Neural progenitor cell (in vitro differentiated cells): ENCODE measurements at regions not wholly inside any gene's neighbourhood (a gene's known extent, or its start where the extent isn't known, plus 50 kb on each side); places are given as distances from the start of the nearest gene placed in this dataset.
"Not testable (repeated sequence)": the region's sequence is repeated elsewhere in the genome, so short reads cannot be mapped to it uniquely, and the experiment has no call there.

ENCODE experiments used
- DNase-seq: peaks from one replicate; pipeline ENCODE4 v3.0.0-alpha.2; 2016; ENCODE audit warnings: low spot score
- H2AFZ ChIP-seq: fragments of 200-600 bp; sonication (generic); replicated peaks from 2 replicates; pipeline ENCODE4 v1.6.1; 2016; ENCODE audit warnings: antibody characterized with exemption
- H3F3A ChIP-seq: fragments of 200-600 bp; sonication (generic); 2 replicates; pipeline ENCODE4 v1.6.1; 2016; ENCODE audit warnings: antibody characterized with exemption, low read depth
- H3K27ac ChIP-seq: fragments of 200-600 bp; sonication (generic); 2 replicates; pipeline ENCODE4 v1.5.1; 2016; ENCODE audit warnings: mild to moderate bottlenecking
- H3K27me3 ChIP-seq: fragments of 200-600 bp; sonication (generic); 2 replicates; pipeline ENCODE4 v1.6.1; 2016; ENCODE audit warnings: mild to moderate bottlenecking, moderate library complexity
- H3K36me3 ChIP-seq: fragments of 200-600 bp; sonication (generic); 2 replicates; pipeline ENCODE4 v1.5.1; 2016
- H3K4me1 ChIP-seq: fragments of 200-600 bp; sonication (generic); 2 replicates; pipeline ENCODE4 v1.6.1; 2016; ENCODE audit warnings: mixed run types
- H3K4me2 ChIP-seq: fragments of 200-600 bp; sonication (generic); 2 replicates; pipeline ENCODE4 v1.6.1; 2016
- H3K4me3 ChIP-seq: fragments of 200-600 bp; sonication (generic); 2 replicates; pipeline ENCODE4 v1.5.1; 2016
- H3K79me2 ChIP-seq: fragments of 200-600 bp; sonication (generic); 2 replicates; pipeline ENCODE4 v1.6.1; 2016; ENCODE audit warnings: low read depth
- H3K9ac ChIP-seq: fragments of 200-600 bp; sonication (generic); 2 replicates; pipeline ENCODE4 v1.6.1; 2016
- H3K9me3 ChIP-seq: fragments of 200-600 bp; sonication (generic); 2 replicates; pipeline ENCODE4 v1.5.1; 2016; ENCODE audit warnings: low read depth
- H4K20me1 ChIP-seq: fragments of 200-600 bp; sonication (generic); 2 replicates; pipeline ENCODE4 v1.6.1; 2016; ENCODE audit warnings: low read depth
- H3K27ac Mint-ChIP-seq: 3 replicates; pipeline ENCODE4 v1.8.0; 2021; ENCODE audit warnings: mixed read lengths
- H3K27me3 Mint-ChIP-seq: 2 replicates; pipeline ENCODE4 v1.8.0; 2022; ENCODE audit warnings: low read depth, mild to moderate bottlenecking, inconsistent platforms, moderate library complexity, mixed read lengths; ENCODE audit not compliant: insufficient read depth
- H3K36me3 Mint-ChIP-seq: 3 replicates; pipeline ENCODE4 v1.8.0; 2021; ENCODE audit warnings: mixed read lengths
- H3K4me1 Mint-ChIP-seq: 3 replicates; pipeline ENCODE4 v1.8.0; 2021; ENCODE audit warnings: mixed read lengths
- H3K4me3 Mint-ChIP-seq: 3 replicates; pipeline ENCODE4 v1.8.0; 2021; ENCODE audit warnings: mild to moderate bottlenecking, moderate library complexity, mixed read lengths
- H3K9me3 Mint-ChIP-seq: 3 replicates; pipeline ENCODE4 v1.8.0; 2020; ENCODE audit warnings: mixed read lengths
- EZH2 ChIP-seq: fragments of 200-600 bp; sonication (generic); IDR thresholded peaks from 2 replicates; pipeline ENCODE4 v1.6.1; 2017; ENCODE audit warnings: antibody characterized with exemption, mild to moderate bottlenecking, moderate library complexity
- EZH2phosphoT487 ChIP-seq: fragments of 200-600 bp; sonication (generic); IDR thresholded peaks from 2 replicates; pipeline ENCODE4 v1.6.1; 2017; ENCODE audit warnings: antibody characterized with exemption
- TF ChIP-seq, protein P1 (sequence below): fragments of 200-600 bp; sonication (generic); IDR thresholded peaks from 2 replicates; pipeline ENCODE4 v1.5.1; 2017; ENCODE audit warnings: antibody characterized with exemption, mild to moderate bottlenecking

DNA sequence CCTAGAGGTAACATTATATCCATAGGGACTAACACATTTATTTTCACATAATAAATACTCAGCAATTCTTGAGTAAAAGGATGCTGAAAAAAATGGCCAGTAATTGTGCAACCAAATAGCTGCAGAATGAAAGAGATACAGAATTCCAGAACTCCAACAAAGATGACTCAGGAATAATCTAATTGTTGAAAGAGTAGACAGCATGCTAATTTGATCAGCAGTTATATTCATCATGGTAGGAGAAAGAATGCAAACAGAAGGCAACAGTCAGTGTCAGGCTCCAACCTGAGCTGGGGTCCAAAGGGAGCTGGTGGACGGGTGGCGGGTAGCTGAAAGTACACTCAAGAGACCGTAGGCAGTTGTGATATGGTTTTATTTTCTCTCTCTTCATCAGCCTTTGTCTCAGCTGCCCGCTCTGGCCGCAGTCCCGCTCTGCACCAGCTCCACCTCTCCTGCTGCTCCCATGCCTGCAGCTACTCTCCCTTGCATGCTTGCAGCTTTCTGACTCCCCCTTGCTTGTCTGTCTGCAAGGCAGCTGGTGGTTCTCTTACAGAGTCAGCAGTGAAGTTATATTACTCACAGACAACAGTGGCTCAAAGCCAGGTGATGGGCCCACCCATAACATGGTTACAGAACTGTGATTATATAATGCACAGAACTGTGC lies 1150.1 kb downstream of the STIM2 start:
- no peak for DNase-seq
- Histone ChIP-seq H4K20me1 (no peaks in the 10 kb centered on the region), H3K4me1 (no peaks in the 10 kb centered on the region), H3K4me2 (no peak overlapping the region), H3K36me3 (no peaks in the 10 kb centered on the region), H3F3A (no peaks in the 10 kb centered on the region), H3K27me3 (no peaks in the 10 kb centered on the region), H3K27ac (no peak overlapping the region), H2AFZ (peak overlapping the region; percentile 39), H3K9ac (no peak overlapping the region), H3K4me3 (no peak overlapping the region), H3K9me3 (no peaks in the 10 kb centered on the region), H3K79me2 (no peaks in the 10 kb centered on the region)
- no peak overlapping the region for H3K27ac Mint-ChIP-seq
- peaks cover 3% of the 10 kb centered on the region for H3K4me1 Mint-ChIP-seq
- H3K4me3 Mint-ChIP-seq = no peak overlapping the region
- peaks cover 19% of the 10 kb centered on the region for H3K9me3 Mint-ChIP-seq
- no peaks in the 10 kb centered on the region for H3K36me3 Mint-ChIP-seq
- peaks cover 8% of the 10 kb centered on the region for H3K27me3 Mint-ChIP-seq
- TF ChIP-seq EZH2 = no peak
- TF ChIP-seq, protein P1, sequence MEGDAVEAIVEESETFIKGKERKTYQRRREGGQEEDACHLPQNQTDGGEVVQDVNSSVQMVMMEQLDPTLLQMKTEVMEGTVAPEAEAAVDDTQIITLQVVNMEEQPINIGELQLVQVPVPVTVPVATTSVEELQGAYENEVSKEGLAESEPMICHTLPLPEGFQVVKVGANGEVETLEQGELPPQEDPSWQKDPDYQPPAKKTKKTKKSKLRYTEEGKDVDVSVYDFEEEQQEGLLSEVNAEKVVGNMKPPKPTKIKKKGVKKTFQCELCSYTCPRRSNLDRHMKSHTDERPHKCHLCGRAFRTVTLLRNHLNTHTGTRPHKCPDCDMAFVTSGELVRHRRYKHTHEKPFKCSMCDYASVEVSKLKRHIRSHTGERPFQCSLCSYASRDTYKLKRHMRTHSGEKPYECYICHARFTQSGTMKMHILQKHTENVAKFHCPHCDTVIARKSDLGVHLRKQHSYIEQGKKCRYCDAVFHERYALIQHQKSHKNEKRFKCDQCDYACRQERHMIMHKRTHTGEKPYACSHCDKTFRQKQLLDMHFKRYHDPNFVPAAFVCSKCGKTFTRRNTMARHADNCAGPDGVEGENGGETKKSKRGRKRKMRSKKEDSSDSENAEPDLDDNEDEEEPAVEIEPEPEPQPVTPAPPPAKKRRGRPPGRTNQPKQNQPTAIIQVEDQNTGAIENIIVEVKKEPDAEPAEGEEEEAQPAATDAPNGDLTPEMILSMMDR = no peak
- TF ChIP-seq EZH2phosphoT487 = no peak

DNA sequence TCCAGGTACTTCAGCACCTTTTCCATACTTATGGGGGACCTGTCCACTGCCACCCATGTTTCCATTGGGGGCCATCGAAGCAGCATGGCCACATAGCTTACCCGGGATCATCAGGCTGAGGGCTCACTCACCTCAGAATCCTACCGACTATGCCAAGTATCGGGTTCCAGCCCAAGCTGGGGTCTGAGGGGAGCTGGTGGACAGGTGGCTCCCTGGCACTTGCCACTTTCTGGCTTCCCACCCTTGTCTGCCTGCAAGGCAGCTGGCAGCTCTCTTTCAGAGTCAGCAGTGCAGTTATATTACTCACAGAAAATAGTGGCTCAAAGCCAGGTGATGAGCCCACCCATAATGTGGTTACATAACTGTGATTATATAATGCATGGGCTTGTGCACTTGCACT lies 1153.8 kb downstream of the STIM2 start:
- Histone ChIP-seq H2AFZ (no peak overlapping the region), H3K36me3 (no peaks in the 10 kb centered on the region), H3K4me3 (no peak overlapping the region), H3F3A (peaks cover 3% of the 10 kb centered on the region), H3K27ac (no peak overlapping the region), H4K20me1 (no peaks in the 10 kb centered on the region), H3K4me1 (peaks cover 8% of the 10 kb centered on the region), H3K4me2 (no peak overlapping the region), H3K9me3 (no peaks in the 10 kb centered on the region), H3K9ac (no peak overlapping the region), H3K79me2 (no peaks in the 10 kb centered on the region), H3K27me3 (no peaks in the 10 kb centered on the region)
- H3K36me3 Mint-ChIP-seq = no peaks in the 10 kb centered on the region
- H3K27ac Mint-ChIP-seq = no peak overlapping the region
- H3K4me1 Mint-ChIP-seq = peaks cover 7% of the 10 kb centered on the region
- H3K9me3 Mint-ChIP-seq = peaks cover 19% of the 10 kb centered on the region
- TF ChIP-seq EZH2 (no peak), EZH2phosphoT487 (no peak)
- TF ChIP-seq, protein P1 = no peak
- H3K4me3 Mint-ChIP-seq = no peak overlapping the region
- peaks cover 8% of the 10 kb centered on the region for H3K27me3 Mint-ChIP-seq
- DNase-seq = no peak

DNA sequence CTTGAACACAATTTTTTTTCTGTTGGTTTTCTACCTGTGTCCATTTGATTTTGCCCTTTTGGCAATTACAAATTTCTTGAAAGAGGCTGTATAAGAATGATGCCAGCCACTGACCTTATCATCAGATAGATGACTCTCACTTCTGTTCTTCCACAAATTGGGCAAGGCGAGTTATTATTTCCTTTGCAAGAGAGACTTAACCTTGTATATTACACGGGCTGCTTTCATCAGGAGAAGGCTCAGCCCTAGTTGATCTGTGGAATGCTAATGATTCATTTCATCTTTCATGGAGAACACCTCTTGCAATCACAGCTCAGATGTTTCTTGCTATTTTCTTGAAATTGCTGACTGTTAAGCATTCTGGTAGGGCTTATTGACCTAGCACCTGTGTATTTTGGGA lies 1155.4 kb downstream of the STIM2 start:
- no peak for TF ChIP-seq EZH2phosphoT487
- no peak for TF ChIP-seq EZH2
- TF ChIP-seq, protein P1 = no peak
- peaks cover 7% of the 10 kb centered on the region for H3K4me1 Mint-ChIP-seq

DNA sequence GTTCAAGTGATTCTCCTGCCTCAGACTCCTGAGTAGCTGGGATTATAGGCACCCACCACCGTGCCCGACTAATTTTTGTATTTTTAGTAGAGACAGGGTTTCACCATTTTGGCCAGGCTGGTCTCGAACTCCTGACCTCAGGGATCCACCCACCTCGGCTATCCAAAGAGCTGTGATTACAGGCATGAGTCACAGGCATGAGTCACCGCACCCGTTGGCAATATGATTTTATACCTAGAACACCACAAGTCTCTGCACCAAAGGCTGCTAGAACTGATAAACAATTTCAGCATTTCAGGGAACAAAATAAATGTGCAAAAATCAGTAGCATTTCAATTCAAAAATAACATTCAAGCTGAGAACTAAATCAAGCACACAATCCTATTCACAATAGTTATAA lies 1177.6 kb downstream of the STIM2 start:
- not testable (repeated sequence) for H3K4me2 ChIP-seq

More for the DNA sequence above, 1155.4 kb downstream of the STIM2 start:
- no peak overlapping the region for H3K4me3 ChIP-seq
- H3K36me3 ChIP-seq = no peaks in the 10 kb centered on the region
- H3K4me3 Mint-ChIP-seq = no peak overlapping the region
- no peak overlapping the region for H3K27ac Mint-ChIP-seq
- no peaks in the 10 kb centered on the region for H3K36me3 Mint-ChIP-seq
- no peaks in the 10 kb centered on the region for H3K79me2 ChIP-seq
- no peak overlapping the region for H3K9ac ChIP-seq
- H3K27me3 ChIP-seq = no peaks in the 10 kb centered on the region
- H3K4me1 ChIP-seq = peaks cover 8% of the 10 kb centered on the region
- no peaks in the 10 kb centered on the region for H3K9me3 ChIP-seq
- no peak overlapping the region for H3K4me2 ChIP-seq
- no peaks in the 10 kb centered on the region for H4K20me1 ChIP-seq
- H3K9me3 Mint-ChIP-seq = peaks cover 19% of the 10 kb centered on the region
- H2AFZ ChIP-seq = no peak overlapping the region
- no peak overlapping the region for H3K27ac ChIP-seq
- no peak for DNase-seq
- H3F3A ChIP-seq = peaks cover 3% of the 10 kb centered on the region
- peaks cover 8% of the 10 kb centered on the region for H3K27me3 Mint-ChIP-seq

More for the DNA sequence above, 1177.6 kb downstream of the STIM2 start:
- not testable (repeated sequence) for H3K4me1 Mint-ChIP-seq, H3K36me3 Mint-ChIP-seq, H3K4me3 Mint-ChIP-seq, H3K9me3 ChIP-seq, H3K9ac ChIP-seq, H3K79me2 ChIP-seq, H3K4me1 ChIP-seq, H3K36me3 ChIP-seq, H2AFZ ChIP-seq, H3K27ac Mint-ChIP-seq, H3F3A ChIP-seq, DNase-seq, H3K27ac ChIP-seq, H4K20me1 ChIP-seq, H3K27me3 ChIP-seq, H3K4me3 ChIP-seq, H3K27me3 Mint-ChIP-seq
- peaks cover 10% of the 10 kb centered on the region for H3K9me3 Mint-ChIP-seq
